Skeletal muscle satellite cell (primary cell): ENCODE measurements at regions not wholly inside any gene's neighbourhood (a gene's known extent, or its start where the extent isn't known, plus 50 kb on each side); places are given as distances from the start of the nearest gene placed in this dataset.

Experiments used
- H3K27me3 ChIP-seq: 2 replicates; pipeline ENCODE4 v1.7.0; 2013; ENCODE audit warnings: low read length; ENCODE audit not compliant: control insufficient read depth, insufficient read depth
- H3K36me3 ChIP-seq: 2 replicates; pipeline ENCODE4 v1.7.0; 2013; ENCODE audit warnings: mild to moderate bottlenecking, control low read depth, low read length; ENCODE audit not compliant: insufficient read depth
- H3K4me1 ChIP-seq: 2 replicates; pipeline ENCODE4 v1.7.0; 2013; ENCODE audit warnings: low read length; ENCODE audit not compliant: control insufficient read depth, insufficient read depth
- H3K4me2 ChIP-seq: 2 replicates; pipeline ENCODE4 v1.7.0; 2013; ENCODE audit warnings: mild to moderate bottlenecking, low read length
- H3K4me3 ChIP-seq: 2 replicates; pipeline ENCODE4 v1.7.0; 2013; ENCODE audit warnings: low read length
- H3K9ac ChIP-seq: 2 replicates; pipeline ENCODE4 v1.7.0; 2013; ENCODE audit warnings: mild to moderate bottlenecking, low read depth, low read length, moderate library complexity
- H3K9me3 ChIP-seq: replicated peaks from 2 replicates; pipeline ENCODE4 v1.7.0; 2013; ENCODE audit warnings: mild to moderate bottlenecking, control low read depth, low read length

DNA sequence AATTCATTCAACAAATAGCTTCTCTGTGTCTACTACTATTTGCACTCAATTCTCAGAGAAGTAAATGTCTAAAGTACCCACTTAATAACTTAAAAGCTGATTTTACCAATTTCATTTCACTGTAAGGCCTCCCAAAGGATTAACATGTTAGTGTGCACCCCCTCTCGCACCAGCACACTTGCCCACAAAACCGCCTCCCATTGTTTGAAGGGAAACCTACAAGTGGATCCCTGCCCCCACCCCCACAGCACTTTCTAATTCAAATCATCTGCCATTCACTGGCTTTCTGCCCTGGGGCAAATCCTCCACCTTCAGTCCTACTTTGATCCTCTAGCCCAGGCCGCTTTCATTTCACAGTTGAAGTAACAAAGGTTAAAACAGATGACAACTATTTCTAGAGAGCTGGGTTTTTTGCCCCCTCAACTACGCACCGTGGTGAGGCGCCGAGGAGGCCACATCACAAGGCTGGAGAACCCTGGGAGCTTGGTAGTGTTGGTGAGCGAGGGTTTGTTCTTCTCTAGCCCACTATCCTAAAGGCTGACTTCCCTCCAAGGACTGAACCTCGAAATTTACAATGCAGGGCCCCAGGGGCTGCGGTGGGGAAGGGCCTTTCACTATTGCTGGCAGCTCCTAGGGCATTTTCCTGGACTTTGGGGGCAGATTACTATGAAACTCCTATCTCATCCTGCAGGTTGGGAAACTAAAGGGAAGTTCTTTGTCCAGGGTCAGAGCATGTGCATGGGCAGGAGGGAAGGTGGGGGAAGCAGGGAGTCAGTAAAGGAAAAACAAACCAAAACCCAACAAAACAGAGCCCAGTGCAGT, 517.4 kb upstream of the ZMIZ1 start:
- H3K36me3 ChIP-seq, result no peaks in the 10 kb centered on the region
- no peak overlapping the region for H3K4me3 ChIP-seq
- H3K9ac ChIP-seq, result no peak overlapping the region
- H3K4me2 ChIP-seq, result no peak overlapping the region
- H3K4me1 ChIP-seq, result no peaks in the 10 kb centered on the region
- H3K9me3 ChIP-seq, result no peaks in the 10 kb centered on the region
- H3K27me3 ChIP-seq, result peaks cover 81% of the 10 kb centered on the region

DNA sequence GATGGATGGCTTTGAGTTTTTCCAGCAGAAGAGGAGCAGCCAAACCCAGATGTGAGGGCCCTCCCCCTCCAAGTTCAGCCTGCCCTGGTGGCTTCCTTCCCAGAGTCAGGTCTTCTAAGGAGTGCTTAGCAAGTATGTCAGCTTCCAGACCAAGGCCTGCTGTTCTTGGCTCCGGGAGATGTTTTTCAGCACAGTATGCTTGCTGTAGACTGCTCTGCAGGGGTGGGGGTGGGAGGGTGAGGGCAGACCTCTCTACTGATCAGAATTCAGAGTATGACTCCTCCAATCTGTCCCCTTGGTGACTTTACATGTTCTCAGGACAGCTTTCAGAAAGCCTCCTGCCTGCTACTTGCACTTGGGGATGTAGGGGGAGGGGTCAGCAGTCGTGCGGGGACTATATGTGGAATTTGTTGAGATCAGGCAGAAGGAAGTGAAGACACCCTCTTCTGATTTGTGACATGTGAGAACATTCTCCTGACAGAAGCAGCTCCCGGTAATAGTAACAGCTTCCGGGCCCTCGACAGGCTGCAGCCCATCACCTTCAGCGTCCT, 516.4 kb upstream of the ZMIZ1 start:
- H3K36me3 ChIP-seq, result no peaks in the 10 kb centered on the region
- H3K4me1 ChIP-seq, result no peaks in the 10 kb centered on the region
- peaks cover 82% of the 10 kb centered on the region for H3K27me3 ChIP-seq
- no peak overlapping the region for H3K9ac ChIP-seq
- H3K9me3 ChIP-seq, result no peaks in the 10 kb centered on the region
- no peak overlapping the region for H3K4me2 ChIP-seq
- no peak overlapping the region for H3K4me3 ChIP-seq

DNA sequence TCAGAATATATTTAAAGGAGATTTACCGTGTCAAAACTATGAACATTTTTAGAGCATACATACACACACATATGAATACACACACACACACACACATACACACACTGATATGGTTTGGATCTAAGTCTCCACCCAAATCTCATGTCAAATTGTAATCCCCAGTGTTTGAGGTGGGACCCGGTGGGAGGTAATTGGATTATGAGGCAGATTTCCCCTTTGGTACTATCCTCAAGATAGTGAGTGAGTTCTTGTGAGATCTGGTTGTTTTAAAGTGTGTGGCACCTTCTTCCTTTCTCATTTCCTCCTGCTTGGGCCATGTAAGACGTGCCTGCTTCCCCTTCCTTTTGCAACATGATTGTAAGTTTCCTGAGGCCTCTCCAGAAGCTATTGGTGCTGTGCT, 515.0 kb upstream of the ZMIZ1 start:
- Histone ChIP-seq H3K36me3 (no peaks in the 10 kb centered on the region), H3K27me3 (peaks cover 78% of the 10 kb centered on the region), H3K4me1 (no peaks in the 10 kb centered on the region), H3K9ac (no peak overlapping the region), H3K4me2 (no peak overlapping the region), H3K4me3 (no peak overlapping the region), H3K9me3 (no peaks in the 10 kb centered on the region)

DNA sequence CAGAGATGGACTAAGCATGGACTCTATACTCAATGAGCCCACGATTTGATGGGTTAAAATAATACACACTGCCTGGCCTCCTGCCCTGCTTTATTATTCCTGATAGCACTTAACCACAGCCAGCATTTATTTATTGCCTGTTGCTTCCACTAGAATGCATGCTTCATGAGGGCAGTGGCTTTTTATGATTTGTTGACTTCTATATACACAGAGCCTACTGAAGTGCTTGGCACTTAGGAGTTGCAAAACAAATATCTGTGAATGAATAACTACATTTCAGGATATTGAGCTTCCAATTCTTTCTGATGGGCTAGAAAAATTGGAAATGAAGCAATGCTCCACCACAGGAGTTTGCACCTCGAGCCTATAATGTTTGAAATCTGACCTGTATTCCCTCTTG, 513.6 kb upstream of the ZMIZ1 start:
- no peak overlapping the region for H3K4me3 ChIP-seq
- H3K27me3 ChIP-seq, result peaks cover 80% of the 10 kb centered on the region
- H3K36me3 ChIP-seq, result no peaks in the 10 kb centered on the region
- no peak overlapping the region for H3K9ac ChIP-seq
- H3K4me2 ChIP-seq, result no peak overlapping the region
- no peaks in the 10 kb centered on the region for H3K4me1 ChIP-seq
- H3K9me3 ChIP-seq, result no peaks in the 10 kb centered on the region

DNA sequence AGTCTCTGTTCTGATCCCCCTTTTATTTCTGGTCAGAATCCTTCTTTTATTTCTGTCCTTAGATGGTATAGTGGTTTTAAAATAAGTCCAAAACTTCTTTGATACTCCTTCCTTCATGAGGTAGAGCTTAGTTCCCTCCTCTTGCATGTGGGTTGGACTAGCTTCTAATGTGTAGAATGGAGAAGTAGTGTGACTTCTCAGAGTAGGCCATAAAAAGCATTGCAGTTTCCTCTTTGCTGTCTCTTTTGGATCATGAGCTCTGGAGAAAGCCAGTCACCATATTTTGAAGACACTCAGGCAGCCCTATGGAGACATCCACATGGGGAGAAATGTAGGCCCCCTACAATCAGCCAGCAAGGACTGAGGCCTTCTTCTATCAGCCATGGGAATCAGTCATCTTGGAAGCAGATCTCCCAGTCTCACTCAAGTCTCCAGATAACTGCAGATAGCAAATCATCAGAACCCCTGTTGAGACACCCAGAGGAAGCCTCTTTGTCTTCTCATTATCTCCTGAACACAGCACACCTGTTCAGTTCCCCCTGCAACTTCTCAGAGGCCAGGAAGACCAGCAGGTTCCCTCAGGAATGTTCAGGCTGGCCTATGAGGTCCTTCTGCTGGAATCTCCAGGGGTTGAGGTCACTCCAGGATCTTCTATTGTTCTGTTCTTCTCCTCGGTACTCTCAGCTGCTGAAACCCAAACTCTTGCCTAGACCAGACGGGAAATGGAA, 511.9 kb upstream of the ZMIZ1 start:
- no peaks in the 10 kb centered on the region for H3K36me3 ChIP-seq
- H3K9ac ChIP-seq, result no peak overlapping the region
- peaks cover 70% of the 10 kb centered on the region for H3K27me3 ChIP-seq
- H3K4me2 ChIP-seq, result no peak overlapping the region
- no peaks in the 10 kb centered on the region for H3K4me1 ChIP-seq
- no peak overlapping the region for H3K4me3 ChIP-seq
- no peaks in the 10 kb centered on the region for H3K9me3 ChIP-seq

DNA sequence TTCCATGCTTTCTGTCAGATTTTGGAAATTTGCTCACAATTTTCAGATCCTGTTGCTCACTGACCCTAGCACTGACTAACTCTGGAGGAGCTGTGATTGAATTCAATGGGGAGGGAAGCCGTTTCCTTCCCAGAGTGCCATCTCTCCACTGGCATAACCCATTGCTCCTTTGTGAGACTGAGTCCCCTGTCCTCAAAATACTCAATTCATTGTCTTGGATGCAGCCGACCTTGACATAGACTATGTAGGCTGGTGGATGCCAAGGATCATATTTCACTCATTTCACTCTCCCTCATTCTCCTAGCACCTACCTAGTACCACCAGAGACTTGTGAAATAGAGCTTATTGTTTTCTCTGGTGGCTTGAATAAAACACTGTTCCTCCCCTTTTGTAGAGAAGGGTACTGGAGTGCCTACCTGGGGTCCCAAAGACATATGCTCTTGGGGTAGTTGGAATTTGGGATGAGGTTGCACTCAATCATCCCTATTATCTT, 511.3 kb upstream of the ZMIZ1 start:
- Histone ChIP-seq H3K36me3 (no peaks in the 10 kb centered on the region), H3K4me1 (no peaks in the 10 kb centered on the region), H3K9ac (no peak overlapping the region), H3K4me3 (no peak overlapping the region), H3K9me3 (no peaks in the 10 kb centered on the region), H3K4me2 (no peak overlapping the region), H3K27me3 (peaks cover 65% of the 10 kb centered on the region)

DNA sequence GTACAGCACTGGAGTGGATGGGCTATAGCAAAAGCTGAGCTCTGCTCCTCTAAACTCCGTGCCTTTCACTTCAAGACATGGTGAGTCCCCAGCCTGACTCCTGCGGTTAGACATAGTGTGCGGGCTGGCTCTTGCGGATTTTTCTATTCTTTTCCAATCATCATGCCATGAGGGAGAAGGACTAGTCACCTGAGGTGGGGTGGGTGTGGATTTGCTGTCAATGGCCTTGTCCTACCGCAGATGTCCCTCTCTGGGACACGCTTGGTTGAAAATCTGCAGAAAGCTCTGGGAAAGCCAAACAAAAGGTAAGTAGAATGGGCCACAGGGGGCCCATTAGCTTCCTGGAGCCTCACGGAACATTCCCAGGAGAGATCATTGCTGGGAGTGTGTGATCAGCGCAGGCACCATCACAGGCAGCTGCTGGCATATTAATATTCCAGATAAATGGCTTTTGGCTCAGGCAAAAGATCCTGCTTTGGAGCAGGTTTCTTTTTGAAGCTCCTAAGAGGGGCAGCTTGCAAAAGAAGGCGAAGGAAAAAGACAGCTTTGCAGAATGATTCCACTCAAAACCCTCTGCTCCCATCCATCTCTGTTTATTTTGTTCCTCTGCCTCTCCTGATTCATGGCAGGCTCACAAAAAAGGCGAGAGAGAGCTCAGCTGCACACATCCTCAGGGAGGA, 509.0 kb upstream of the ZMIZ1 start:
- H3K4me2 ChIP-seq, result no peak overlapping the region
- no peaks in the 10 kb centered on the region for H3K4me1 ChIP-seq
- no peak overlapping the region for H3K4me3 ChIP-seq
- no peaks in the 10 kb centered on the region for H3K36me3 ChIP-seq
- no peaks in the 10 kb centered on the region for H3K9me3 ChIP-seq
- H3K27me3 ChIP-seq, result peaks cover 65% of the 10 kb centered on the region
- no peak overlapping the region for H3K9ac ChIP-seq

DNA sequence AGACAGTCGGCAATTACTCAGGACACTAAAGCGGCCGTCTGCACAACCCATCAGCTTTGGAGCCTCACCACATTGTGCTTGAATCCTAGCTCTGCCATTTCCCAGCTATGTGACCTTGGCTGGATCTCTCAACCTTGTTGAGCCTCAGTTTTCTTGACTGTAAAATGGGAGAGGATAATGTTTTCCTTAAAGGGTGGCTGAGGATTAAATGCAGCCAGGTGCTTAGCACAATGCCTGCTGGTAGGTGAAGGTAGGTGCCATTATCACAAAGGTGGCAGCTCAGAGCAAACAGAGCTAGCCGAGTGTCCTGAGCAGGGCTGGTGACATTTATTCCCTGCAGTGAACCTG, 508.5 kb upstream of the ZMIZ1 start:
- Histone ChIP-seq H3K36me3 (no peaks in the 10 kb centered on the region), H3K4me2 (no peak overlapping the region), H3K9me3 (no peaks in the 10 kb centered on the region), H3K4me1 (no peaks in the 10 kb centered on the region), H3K9ac (no peak overlapping the region), H3K27me3 (peaks cover 65% of the 10 kb centered on the region), H3K4me3 (no peak overlapping the region)

DNA sequence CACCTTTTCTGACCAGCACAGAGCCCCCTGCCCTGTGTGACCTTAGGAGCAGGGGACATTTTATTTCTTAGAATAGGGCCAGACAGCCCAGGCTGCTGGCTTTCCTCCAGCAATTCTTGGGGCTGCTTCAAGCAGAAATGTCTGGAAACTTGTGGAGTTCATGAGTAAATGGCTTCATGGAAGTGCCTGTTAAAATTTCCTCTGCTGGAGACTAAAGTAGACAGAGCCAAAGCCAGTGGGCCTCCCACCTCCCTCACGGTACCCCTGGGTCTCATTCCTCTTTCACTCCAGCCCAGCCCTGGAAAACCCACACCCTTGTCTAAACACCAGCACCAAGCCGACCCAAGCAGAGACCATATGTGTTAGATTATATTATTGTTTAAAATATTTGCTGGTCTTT, 505.5 kb upstream of the ZMIZ1 start:
- H3K27me3 ChIP-seq, result peaks cover 69% of the 10 kb centered on the region

DNA sequence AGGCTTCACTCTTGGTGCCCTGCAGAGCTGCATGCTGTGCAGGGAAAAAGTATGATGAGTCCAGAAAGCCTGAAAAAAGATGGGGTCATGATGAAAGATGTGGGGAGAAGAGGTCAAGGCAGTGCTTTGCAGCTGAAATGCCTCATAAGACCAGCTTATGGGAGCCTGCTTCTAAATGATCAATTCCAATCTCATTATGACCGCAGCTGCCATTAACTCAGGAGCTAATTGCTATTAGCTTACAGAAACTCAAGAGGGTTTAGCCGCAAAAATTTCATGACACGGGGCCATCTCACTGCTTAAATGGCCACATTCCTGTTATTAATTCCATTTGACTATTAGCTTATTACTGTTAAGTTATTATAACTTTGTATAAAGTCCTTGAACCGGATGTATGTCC, 502.9 kb upstream of the ZMIZ1 start:
- H3K36me3 ChIP-seq, result no peaks in the 10 kb centered on the region
- no peaks in the 10 kb centered on the region for H3K4me1 ChIP-seq
- H3K4me3 ChIP-seq, result no peak overlapping the region
- H3K9me3 ChIP-seq, result no peaks in the 10 kb centered on the region
- no peak overlapping the region for H3K9ac ChIP-seq
- peaks cover 61% of the 10 kb centered on the region for H3K27me3 ChIP-seq
- no peak overlapping the region for H3K4me2 ChIP-seq

More for the DNA sequence above, 505.5 kb upstream of the ZMIZ1 start:
- no peak overlapping the region for H3K4me3 ChIP-seq
- no peaks in the 10 kb centered on the region for H3K36me3 ChIP-seq
- no peak overlapping the region for H3K4me2 ChIP-seq
- H3K9me3 ChIP-seq, result no peaks in the 10 kb centered on the region
- no peaks in the 10 kb centered on the region for H3K4me1 ChIP-seq
- H3K9ac ChIP-seq, result no peak overlapping the region

DNA sequence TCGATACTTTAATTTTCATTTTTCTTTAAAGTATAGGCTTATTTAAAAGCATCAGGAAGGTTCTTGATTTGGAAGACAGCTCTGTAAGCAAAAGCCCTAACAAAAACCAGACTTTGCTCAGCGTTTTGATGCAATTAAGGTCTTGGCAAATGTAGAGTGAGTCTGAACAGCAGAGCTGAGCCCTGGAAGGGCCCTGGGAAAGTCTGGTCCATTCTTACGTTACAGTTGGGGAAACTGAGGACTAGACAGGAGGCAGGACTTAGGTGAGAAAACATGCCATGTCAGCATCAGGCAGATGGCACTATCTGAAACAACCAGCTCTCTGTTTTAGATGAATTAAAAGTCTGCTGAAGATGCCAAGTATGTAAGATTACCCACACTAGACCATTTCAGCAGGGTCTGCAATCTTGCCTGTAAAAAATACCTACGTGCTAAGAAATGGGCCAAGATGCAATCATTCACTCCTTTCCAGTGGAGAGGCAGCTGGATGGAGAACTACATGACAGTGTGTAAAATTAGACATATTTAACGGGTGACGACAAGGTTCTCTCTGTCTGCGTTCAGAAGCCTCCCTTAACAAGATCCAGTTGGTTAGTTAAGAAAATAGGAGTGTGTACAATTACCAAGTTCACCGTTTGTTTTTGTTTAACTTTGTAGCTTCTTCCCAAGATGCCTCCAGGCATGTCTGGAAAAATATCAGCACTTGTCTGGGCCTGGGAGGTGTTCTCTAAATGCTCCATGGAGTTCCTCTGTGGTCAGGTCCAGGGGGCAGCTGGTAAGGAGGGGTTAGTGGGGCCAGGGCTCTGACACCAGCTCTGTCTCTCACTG, 502.3 kb upstream of the ZMIZ1 start:
- Histone ChIP-seq H3K9me3 (no peaks in the 10 kb centered on the region), H3K4me1 (no peaks in the 10 kb centered on the region), H3K9ac (no peak overlapping the region), H3K27me3 (peaks cover 58% of the 10 kb centered on the region), H3K36me3 (no peaks in the 10 kb centered on the region), H3K4me3 (no peak overlapping the region), H3K4me2 (no peak overlapping the region)
